NCI-H2029 (cell line): ENCODE measurements at regions not wholly inside any gene's neighbourhood (a gene's known extent, or its start where the extent isn't known, plus 50 kb on each side); places are given as distances from the start of the nearest gene placed in this dataset.

Experiments
- DNase-seq: peaks from one replicate; lab custom pipeline; 2025; lab: John Stamatoyannopoulos, UW

DNA sequence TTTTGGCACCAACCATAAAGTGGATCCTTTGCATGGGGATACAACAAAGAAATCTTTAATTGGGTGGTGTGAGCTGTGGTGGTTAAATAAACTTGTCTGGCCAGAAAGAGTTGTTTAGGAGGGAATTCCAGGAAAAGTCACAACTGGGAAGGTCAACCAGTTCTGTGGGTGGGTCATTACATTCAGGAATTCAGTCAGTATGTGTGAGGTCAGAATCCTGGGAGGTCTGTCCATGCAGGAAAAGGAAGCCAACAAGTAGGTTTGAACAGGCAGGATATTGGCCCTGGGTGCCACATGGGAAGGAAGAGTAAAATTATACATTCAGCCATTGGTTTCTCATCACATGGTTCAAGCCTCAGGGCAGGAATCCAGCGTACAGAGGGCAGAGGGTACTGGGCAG, 162.3 kb upstream of the ADAMTS5 start:
- no peak for DNase-seq

DNA sequence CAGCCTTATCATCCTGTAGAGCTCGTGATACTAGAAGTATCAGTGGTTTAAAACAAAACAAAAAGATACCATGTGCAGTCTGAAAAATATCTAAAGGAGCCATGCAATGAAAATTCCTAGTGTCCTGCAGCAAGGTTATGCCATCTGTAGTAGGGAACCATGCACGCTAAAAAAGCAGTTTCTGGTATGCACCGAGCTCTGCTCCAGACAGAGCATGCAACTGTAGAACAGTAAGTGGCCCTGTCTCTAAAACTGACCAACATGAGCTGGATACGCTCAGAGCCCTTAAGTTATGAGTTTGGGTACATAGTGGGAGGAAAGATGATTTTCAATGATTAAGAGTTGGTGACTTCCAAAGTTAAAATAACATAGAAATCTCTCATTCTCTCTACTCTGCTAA, 159.3 kb upstream of the ADAMTS5 start:
- DNase-seq = no peak

DNA sequence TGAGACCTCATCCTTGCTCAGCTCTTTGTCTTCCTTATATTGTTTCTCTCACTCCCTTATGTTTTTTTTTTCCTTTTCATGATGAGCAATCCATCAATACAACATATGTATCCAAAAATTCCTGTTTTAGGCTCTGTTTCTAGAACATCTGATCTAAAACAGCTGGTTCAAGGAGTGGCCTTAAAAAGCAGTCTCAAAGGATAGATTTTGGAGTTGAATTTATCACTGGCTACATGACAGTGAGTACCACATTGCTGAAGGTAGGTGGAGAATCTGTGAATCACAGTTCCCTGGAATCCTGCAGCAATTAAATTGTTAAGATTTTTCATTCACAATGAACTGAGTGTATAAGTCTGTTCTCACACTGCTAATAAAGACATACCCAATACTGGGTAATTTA, 155.8 kb upstream of the ADAMTS5 start:
- DNase-seq = no peak

DNA sequence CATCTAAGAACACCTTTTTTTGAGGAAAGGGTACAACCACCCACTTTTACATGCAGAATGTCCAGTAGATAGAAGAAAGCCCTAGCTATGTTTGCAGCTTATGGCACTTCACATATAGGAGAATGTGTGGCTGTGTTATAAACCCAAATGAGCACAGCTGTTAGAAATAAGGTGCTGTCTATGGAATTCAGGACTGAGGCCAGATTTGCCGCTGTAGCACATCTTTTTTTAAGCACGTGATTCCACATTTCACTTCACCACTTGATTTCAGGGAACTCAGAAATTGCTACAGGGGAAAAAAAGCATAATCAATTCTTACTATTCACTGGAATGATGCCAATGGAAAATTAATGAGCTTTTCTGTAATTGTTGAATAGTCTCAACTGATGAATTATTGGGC, 147.2 kb upstream of the ADAMTS5 start:
- no peak for DNase-seq

DNA sequence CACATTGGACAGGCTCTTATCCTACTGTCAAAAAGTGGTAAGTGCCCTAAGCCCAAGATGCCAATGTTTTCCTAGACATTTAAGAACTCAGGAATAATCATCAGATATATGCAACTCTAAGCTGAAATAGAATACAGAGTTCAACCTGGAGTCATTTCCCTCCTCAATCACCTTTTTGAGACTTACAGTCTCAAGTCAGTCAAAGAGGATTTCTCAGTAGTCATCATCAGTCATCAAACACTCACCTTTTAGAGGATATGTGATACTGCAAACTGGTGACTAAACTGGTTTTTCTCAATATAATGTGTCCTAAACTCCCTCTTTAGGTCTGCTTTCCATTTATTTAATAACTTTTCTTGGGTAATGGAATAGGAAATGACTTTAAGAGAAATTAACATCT, 145.3 kb upstream of the ADAMTS5 start:
- no peak for DNase-seq

DNA sequence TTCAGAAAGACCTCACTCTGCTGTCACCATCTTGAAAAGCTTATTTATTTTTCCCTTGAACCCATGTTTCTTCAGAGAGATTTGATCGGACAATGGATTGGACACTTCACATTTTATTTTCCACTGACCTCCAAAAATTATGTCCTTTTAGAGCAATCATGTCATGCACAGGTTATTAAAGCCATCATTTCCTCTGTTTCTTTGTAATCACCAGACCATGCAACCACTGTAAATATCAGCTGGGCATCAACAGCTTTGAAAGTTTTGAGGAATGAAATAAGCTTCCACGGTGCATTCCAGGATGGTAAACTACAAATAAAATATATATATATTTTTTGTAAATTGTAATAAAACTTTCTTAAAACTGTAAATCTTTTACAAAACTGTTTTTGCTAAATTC, 144.1 kb upstream of the ADAMTS5 start:
- no peak for DNase-seq

DNA sequence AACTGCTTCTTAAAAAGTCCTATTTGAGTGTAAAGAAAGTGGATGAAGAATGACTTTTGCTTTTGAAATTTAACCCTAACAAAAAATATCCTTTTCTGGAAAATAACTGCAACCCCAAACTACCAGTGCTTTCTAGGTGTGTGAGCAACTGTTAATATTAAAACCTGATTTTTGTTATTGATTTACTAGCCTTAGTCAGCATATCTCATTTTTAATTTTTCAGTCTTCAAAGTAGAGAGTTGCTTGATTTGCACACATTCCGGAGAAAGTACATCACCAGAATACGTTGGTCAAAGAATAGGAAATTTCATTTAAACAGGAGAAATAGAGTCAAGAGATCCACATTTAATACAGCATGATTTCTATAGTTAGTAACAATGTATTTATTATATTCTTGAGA, 141.8 kb upstream of the ADAMTS5 start:
- DNase-seq = no peak

DNA sequence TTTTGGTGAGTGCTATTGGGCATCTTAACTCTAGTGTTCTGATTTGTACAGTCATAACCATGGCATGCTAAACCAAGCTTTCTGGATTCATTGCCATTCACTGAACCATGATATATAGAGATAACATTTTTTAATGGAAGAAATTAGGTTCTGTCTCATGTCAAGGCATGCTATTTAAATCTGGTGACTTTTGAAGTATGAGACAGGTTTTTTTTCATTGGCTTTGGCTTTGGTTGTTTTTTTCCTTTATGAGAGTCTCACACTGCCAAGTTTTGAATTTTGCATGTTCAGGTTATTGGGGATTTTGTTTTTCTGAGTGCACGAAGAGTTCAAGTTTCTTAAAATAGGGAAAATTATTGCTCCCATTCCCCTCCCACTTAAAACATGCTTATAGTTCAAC, 141.3 kb upstream of the ADAMTS5 start:
- DNase-seq = no peak

DNA sequence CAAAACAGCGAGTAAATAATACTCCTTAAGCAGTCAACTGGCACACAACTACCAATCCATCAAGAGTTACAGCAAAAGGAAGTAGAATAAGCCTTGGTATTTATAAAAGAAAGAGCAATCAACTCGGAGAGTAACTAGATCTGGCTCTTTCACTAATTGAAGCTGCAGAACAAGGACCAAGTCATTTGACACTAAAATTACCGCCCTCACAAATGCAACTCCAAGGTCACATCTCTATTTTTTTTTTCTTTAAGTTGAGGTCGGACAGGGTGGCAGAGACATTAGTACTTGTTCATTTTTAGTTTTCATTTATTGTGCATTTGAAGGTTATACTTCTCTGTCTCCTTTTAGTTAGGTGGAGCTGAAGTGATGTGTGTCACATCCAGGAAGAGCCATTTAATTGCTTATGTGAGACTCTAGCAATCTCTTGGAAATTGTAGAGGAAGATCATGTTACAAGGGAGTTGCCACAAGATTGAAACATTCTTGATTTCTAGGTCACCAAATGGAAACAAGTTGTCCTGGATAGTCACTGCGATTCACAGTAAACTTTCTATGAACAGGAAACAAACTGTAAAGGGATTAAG, 138.1 kb upstream of the ADAMTS5 start:
- DNase-seq = no peak

DNA sequence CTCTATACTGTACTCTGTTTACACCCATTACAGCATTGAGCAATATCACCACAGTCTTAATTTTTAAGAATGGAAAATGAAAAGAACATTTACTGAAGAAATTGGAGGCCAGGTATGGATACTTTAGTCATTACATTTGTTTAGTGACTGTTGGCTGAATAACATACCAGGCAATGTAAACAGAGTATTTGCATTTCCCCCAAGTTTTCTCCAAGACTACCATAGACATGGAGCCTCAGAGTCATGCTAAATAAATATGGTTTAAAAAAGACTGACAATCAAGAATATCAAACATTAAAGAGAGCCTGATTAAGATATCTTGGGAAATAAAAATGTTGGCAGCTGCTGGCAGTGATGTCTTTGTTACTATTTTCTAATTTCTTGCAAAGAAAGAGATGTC, 136.9 kb upstream of the ADAMTS5 start:
- DNase-seq = no peak

DNA sequence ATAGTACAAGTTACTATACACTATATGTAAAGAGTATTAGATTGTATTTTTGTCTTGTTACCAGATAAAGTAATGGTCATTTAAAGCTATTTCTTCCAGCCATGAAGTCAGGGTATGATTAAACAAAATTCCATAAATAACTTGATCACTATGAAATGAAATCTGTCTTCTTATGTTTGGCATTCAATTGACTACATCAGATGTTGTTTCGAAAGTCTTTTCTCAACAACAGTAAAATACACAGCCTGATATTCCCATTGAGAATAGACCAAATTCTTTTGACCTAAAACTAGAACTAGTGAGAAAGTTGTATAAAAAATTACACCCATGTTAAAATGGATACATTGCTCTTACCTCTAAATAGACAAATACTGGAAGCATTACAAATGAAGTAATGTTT, 134.6 kb upstream of the ADAMTS5 start:
- no peak for DNase-seq

DNA sequence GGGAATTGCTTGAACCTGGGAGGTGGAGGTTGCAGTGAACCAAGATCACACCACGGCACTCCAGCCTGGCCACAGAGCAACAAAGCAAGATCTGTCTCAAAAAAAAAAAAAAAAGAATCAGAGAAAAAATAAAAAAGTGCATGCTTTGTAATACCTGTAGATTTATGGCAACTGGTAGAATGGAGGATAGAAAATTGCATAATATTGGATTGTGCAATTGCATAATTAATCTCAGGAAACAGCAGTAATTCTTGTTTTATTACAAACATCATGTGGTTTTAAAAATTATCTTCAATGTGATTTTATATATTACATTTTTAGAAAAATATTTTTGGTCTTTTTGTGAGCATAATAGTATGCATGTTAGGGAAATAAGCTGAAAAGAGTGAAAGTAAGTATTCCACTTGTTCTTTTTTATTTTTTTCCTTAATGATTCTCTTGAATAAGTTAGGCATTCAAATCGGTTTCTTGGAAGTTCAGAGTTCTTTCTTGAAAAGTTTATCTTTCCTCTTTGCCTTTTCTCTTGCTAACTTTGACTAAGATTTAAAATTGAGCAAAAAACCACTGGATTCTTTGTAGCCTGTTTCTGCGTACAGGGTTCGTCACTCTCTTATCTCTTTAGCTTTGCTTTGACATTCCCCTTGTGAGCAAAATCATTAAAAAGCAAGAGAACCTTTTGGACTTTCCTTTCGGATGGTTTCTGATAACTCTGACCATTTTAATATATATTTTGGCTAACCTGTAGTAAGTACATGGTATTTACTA, 127.5 kb upstream of the ADAMTS5 start:
- no peak for DNase-seq

DNA sequence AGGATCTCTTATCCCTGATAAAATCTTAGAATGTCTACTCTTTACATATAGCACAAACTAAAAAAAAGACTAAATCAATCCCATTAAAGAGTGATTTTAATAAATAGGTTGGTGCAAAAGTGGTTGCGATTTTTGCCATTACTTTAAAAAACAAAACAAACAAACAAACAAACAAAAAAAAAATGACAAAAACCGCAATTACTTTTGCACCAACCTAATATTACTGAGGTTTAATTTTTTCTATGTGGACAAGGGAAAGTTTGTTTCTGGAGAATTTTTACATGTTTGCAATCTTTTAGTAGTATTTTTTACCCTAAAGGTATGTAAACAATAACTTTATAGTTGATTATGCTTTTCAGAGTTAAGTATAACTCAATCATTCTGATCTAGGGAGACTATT, 119.7 kb upstream of the ADAMTS5 start:
- no peak for DNase-seq

DNA sequence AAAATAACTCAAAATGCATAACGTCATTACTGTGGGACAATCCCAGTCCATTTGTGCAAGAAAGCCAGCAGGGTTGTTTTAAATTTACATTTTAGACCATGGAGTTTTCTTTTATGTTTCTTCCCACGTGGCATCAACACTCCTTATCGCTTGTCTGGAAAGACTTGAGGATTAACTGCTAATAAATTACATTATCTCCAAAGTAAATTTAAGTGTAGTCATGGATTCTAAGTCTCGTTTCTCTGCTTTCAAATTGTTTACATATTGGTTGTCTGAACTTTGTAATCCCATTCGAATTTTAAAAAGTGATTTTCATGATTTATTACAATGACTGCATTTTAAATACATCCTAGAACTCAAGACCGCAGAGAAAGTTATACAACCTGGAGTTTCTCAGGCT, 119.3 kb upstream of the ADAMTS5 start:
- no peak for DNase-seq

DNA sequence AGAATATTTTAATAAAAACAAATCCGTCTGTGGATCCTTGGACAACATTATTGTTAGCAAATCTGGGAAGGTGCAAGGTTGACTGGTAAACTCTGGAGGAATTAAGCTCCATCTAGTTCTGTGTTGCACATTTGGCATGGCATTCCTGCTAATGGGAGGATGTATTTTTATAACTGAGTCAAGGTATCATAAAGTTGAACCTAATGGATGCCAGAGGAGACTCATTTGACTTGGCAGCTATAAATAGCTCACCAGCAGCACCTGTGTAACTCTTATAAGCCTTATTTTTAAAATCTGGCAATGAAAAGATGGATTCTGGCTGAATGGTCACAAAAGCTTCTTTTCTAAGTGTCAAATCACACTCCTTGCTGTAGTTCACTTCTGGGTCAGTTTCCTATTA, 118.5 kb upstream of the ADAMTS5 start:
- no peak for DNase-seq

DNA sequence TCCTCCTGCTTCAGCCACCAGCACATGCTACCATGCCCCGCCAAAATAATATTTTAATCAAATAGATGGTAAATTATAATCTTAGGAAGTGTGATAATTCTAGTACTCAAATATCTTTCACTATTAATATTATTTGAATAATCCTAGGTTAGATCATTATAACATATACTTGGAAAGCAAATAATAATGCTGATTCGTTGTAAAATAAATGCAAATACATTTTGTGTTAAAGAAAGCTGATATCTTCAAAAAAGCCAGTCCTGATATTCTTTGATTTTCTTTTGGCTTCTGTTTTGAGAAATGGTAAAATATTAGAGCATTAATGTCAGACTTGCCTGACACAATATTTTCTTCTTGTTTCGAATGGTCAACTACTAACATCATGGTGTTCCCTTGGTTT, 116.3 kb upstream of the ADAMTS5 start:
- DNase-seq = no peak

DNA sequence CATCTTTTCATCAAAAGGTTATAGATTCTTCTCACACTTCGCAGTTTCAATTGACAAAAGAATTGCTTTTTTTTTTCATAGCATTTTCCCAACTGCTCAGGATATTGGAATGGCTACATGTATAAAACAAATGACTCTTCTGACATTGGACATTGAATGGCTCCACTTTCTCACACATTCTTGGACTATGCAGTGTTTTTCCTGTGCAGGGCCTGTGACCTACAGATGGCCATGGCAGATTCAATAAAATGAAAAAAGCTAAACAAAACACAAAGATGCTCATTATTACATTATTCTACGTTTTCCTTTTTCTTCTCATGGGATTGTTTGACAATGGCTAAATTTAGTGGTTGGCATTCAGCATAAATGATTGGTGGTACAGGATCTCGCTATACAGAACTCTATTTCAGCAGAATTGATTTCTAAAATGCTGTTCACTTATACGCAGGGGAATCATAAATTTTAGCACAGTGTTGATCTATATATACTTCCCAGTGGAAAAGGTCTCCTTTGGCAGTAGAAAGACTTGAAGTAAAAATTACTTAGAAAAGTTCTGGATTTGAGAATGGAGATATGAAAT, 115.6 kb upstream of the ADAMTS5 start:
- DNase-seq = no peak

DNA sequence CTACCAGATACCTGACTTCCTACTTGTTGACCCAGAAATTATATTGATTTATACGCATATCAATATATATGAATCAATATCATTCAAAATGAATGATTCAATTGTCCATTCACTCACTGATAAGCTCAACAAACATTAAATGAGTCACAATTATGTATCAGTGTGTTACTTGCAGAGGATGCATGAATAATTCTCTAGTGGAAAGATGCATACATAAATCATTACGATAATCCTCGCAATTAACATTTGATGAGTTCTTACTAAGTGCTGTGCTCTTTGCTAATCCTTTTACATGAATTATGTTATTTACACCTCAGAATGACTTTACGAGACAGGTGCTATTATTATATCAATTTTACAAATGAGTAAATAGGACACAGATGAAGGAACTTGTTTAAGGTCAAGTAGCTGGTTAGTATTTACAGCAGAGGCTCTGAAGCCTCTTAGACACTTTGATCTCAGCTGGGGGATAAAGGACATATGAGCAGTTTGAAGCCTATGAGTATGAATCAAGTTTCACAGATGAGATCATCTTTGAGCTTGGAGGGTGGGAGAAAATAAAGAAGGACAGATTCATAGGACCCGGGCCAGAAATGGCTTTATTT, 112.8 kb upstream of the ADAMTS5 start:
- DNase-seq = no peak

DNA sequence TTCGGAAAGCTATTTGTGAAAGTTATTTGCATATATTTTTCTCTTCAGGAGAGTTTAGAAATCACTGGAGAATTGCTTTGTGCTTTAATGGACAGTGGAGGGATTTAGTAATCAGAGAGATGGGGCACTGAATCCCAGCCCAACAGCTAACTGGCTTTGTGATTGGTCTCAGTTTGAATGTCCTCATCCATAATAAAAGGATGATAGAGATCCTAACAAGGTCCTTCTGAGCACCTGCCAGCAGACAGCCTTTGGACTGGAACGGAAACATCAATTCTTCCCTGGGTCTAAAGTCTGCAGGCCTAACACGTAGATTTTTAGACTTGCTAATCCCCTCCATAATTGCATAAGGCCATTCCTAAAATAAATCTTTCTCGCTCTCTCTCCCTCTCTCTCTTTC, 112.0 kb upstream of the ADAMTS5 start:
- DNase-seq = no peak

DNA sequence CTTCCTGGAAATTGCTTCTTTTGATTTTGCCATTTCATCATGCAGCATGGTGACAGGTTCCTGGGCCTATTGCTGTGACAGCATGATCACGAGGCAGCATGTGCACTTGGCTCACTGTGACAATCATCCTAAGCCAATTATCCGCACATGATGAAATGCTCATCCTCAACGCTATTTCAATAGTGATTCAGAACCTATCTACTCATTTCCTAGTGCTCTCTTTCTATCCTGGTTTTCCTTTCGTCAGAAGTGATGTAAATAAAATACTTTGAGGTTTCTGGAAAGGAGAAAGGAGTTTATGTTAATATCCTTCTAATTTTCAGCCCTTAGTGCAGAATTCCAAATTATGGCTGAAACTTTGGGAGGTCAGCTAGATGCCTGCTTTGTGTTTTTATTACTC, 110.6 kb upstream of the ADAMTS5 start:
- no peak for DNase-seq

DNA sequence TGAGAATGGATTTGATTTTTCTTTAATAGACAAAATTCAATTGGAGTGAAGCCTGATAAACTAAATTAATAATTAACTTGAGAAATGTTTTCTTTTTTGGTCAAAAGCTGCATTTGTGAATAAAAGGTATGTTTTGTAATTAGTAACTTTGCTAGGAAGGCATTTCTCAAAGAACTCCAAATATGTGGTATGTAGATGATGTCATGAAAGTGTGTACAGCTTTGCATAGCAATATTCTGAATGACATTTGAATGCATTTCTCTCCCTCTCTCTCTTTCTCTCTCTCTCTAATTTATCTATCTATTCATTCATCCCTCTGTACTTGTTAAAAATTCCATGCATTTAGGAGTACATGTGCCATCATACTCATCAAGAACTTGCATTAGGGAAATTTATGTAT, 109.1 kb upstream of the ADAMTS5 start:
- DNase-seq = no peak

DNA sequence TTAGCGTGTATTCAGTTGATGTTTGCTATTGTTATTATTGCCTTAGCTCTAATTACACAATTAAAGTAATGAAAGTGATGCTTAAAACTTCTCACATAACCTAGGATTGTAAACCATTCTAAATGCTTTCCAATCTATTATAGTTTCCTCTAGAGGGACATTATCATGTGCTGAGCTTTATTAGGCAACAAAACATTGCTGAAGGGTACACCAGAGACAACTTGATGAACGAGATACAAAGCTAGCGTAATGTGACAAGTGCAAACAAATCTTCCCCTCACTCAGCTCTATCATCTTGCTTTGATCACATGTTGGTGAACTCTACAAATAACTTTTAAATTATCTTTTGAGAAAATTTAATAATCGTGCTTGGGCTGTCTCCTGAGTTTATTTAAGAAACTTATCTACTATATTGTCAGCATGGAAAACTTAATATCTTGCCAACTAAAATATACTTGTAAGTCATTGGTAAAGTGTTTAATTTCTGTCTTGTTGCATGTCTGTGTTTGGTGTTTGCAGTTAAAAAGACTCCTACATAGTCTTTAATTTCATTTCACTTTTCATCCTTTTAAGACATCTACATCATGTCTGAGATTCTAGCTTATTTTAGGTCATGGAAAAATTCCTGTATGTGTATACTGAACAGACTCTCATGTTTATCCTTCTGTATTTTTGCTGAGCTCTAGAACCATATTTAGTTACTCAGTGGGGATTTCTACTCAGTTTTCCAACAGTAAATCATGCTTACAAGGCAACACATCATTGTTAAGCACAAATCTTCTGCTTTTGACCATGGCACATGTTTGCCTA, 104.2 kb upstream of the ADAMTS5 start:
- DNase-seq = no peak

DNA sequence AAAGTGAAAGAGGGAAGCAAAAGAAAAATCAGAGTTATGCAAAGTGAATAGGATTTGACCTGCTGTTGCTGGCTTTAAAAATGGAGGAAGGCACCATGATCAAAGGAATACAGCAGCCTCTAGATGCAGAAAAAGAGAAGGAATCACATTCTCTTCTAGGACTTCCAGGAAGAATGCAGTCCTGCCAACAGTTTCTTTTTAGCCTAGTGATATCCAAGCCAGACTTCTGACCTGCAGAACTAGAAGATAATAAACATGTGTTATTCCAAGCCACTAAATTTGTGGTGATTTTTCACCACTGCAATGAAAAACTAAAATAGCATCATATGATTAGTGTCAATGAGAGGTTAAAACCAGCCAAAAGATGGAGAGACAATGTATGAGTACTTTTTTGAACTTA, 101.9 kb upstream of the ADAMTS5 start:
- no peak for DNase-seq
